ENCODE measurements at regions not wholly inside any gene's neighbourhood (a gene's known extent, or its start where the extent isn't known, plus 50 kb on each side); places are given as distances from the start of the nearest gene placed in this dataset.

DNA sequence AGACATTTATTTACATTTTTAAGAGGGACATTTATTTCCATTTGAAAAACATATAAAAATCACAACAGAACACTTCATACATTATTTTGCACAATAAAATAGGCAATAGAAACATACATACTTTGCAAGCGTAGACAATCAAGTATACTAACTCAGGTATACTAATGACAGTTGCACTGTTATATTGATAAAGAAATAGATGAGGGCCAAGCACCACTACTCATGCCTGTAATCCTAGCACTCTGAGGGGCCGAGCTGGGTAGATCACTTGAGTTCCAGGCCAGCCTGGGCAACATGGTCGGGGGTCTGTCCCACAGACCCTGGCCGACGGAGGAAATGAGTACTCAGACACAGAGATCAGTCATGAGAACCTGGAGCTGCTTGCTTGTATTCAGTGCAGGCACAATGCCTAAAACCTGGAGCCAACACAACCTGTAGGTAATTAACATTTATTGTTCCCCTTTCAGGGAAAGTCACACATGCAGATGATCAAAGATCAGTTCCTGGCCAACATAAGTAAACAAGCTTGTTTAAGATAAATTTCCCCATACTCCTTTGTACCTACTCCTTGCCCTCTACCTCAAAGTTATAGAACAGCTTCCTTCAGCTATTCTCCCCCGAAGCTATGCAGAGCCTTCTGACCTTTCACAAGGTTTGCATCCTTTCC, 1960.2 kb downstream of the SUCLG1 start:
- H3K4me1 Mint-ChIP-seq (ENCODE audit: low read depth), result no peaks in the 10 kb centered on the region
- peaks cover 4 to 6% of the 10 kb centered on the region in 2 donors for H3K36me3 Mint-ChIP-seq (ENCODE audit: insufficient read depth in 2 of 2)
- H3K9me3 Mint-ChIP-seq, result peaks cover 15 to 19% of the 10 kb centered on the region in 2 donors
- no peaks in the 10 kb centered on the region for H3K27me3 Mint-ChIP-seq (ENCODE audit: low read depth)
- DNase-seq (no peak), ATAC-seq (replicated peaks in 1 of 2) (no peak)
- no peak overlapping the region for H3K4me3 Mint-ChIP-seq
- H3K27ac Mint-ChIP-seq, result no peak overlapping the region

DNA sequence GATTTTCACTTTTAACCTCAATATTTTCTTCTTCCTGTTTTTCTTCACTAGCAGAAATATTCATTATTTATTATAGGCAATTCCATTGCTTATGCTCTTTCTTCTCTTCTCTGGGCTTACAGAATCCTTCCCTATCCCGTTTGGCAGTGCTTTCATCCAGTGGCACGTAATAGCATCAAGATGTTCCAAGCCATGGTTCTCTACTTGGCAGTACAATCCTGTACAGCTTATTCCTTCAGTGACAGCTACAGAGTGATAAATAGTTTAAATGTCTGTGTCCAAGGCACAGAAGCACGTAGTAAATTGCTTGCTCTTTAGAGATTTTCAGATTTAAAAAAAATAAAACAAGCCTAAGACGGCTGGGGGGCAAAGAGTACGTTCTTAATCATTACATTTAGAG, 1964.3 kb downstream of the SUCLG1 start:
- Mint-ChIP-seq H3K36me3 (ENCODE audit: insufficient read depth in 2 of 2) (peaks cover 0 to 2% of the 10 kb centered on the region in 2 donors), H3K27me3 (ENCODE audit: low read depth) (no peaks in the 10 kb centered on the region), H3K4me3 (no peak overlapping the region), H3K9me3 (peaks cover 8 to 9% of the 10 kb centered on the region in 2 donors), H3K4me1 (ENCODE audit: low read depth) (no peaks in the 10 kb centered on the region), H3K27ac (no peak overlapping the region)
- DNase-seq, result no peak
- ATAC-seq (replicated peaks in 1 of 2), result no peak

DNA sequence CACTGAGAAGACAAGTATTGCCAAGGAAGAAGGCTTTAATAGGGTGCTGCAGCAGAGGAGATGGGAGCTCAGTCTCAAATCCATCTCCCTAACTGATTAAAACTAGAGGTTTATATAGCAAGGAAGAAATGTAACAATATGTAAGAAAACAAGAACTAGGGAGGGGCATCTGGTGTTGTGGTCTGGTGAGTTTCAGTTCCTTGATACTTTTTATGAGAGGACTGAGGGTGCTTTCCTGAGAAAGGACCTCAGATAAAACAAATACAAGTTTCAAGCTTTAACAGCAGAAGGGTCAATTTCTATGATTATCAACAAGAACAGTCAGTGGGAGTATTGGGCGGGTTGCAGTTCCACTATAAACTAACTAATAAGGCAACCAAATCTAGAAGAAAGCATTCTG, 1967.5 kb downstream of the SUCLG1 start:
- Mint-ChIP-seq H3K27ac (no peak overlapping the region), H3K9me3 (peaks cover 2 to 3% of the 10 kb centered on the region in 2 donors), H3K27me3 (ENCODE audit: low read depth) (no peaks in the 10 kb centered on the region), H3K36me3 (ENCODE audit: insufficient read depth in 2 of 2) (peaks cover 0 to 2% of the 10 kb centered on the region in 2 donors), H3K4me1 (ENCODE audit: low read depth) (no peaks in the 10 kb centered on the region), H3K4me3 (no peak overlapping the region)
- no peak for DNase-seq
- no peak for ATAC-seq (replicated peaks in 1 of 2)

DNA sequence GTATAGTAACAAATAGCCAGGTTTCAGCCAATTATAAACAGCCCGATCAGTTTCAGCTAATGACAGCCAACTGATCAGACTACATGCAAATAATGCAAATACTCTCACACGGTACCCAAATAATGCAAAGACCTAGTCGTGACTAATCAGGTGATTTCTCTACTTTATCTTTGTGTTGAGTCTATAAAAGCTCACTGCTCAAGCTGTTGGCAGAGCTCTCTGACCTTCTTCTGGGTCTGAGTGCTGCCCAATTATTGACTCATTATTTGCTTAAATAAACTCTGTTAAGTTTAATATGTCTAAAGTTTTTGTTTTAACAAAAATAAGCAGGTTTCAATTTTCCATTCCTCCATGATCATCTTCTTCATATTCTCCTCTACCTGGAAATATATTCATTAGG, 1971.7 kb downstream of the SUCLG1 start:
- H3K4me3 Mint-ChIP-seq, result no peak overlapping the region
- DNase-seq, result no peak
- H3K27me3 Mint-ChIP-seq (ENCODE audit: low read depth), result no peaks in the 10 kb centered on the region
- H3K27ac Mint-ChIP-seq, result no peak overlapping the region
- ATAC-seq (replicated peaks in 1 of 2), result no peak
- peaks cover 0 to 2% of the 10 kb centered on the region in 2 donors for H3K36me3 Mint-ChIP-seq (ENCODE audit: insufficient read depth in 2 of 2)
- no peaks in the 10 kb centered on the region for H3K4me1 Mint-ChIP-seq (ENCODE audit: low read depth)
- H3K9me3 Mint-ChIP-seq, result peaks cover 2 to 5% of the 10 kb centered on the region in 2 donors

DNA sequence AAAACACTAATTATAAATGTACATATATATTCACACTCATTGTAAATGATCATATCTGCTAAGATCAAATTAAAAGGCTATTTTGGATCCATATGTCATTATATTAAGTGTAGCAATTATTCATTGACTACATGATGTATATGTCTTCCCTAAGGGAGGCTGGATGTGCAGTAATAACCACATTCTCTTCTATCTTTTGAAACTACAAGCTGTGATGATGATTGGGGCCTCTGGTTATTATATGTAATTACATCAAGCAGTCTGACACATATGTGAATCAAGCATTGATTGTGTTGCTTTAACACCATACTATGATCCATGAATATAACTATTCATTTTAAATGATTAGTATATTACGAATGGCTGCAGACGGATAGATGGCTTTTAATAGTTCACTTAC, 1973.4 kb downstream of the SUCLG1 start:
- Mint-ChIP-seq H3K27ac (no peak overlapping the region), H3K4me1 (ENCODE audit: low read depth) (no peaks in the 10 kb centered on the region), H3K9me3 (peaks cover 2 to 5% of the 10 kb centered on the region in 2 donors), H3K4me3 (no peak overlapping the region), H3K27me3 (ENCODE audit: low read depth) (no peaks in the 10 kb centered on the region), H3K36me3 (ENCODE audit: insufficient read depth in 2 of 2) (peaks cover 0 to 2% of the 10 kb centered on the region in 2 donors)
- DNase-seq (no peak), ATAC-seq (replicated peaks in 1 of 2) (no peak)

DNA sequence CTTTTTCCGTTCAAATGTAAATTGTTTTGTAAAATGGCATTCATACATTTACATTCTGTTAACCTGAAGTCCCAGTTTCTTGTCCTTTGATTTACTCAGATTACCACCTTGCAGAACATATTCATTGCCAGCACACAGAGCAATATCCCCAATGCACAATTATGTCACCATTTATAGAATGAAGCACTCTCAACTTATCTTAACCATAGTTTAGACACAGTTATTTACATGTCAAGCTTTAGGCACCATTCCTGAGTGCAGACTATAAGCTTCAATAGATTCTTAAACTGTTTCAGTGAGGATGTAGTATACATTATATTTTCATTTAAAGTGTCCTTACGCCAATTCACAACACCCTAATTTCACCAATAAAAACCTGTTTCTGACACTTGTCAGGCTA, 1977.9 kb downstream of the SUCLG1 start:
- Mint-ChIP-seq H3K9me3 (peaks cover 4 to 8% of the 10 kb centered on the region in 2 donors), H3K36me3 (ENCODE audit: insufficient read depth in 2 of 2) (no peaks in the 10 kb centered on the region), H3K4me1 (ENCODE audit: low read depth) (no peaks in the 10 kb centered on the region), H3K4me3 (no peak overlapping the region), H3K27ac (no peak overlapping the region), H3K27me3 (ENCODE audit: low read depth) (no peaks in the 10 kb centered on the region)
- ATAC-seq (replicated peaks in 1 of 2), result no peak
- no peak for DNase-seq

DNA sequence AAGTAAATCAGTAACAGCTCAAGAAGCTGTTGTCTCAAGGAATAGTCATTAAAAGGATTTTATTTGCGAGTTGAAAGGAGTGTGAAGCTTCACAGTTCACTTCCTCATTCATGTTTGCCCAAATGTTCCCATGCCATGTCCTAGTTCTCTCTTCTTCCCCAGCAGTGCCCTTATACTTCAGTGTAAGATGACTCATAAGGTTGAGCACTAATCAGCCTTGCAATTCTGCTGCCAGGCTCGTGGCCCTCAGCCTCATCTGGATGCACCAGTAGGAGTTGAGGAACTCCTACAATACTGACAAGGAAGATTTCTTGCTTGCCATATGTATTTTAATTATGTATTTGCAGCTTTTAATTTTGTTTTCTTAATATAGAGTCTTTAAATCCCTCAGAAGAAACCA, 1980.4 kb downstream of the SUCLG1 start:
- Mint-ChIP-seq H3K4me1 (ENCODE audit: low read depth) (no peaks in the 10 kb centered on the region), H3K27me3 (ENCODE audit: low read depth) (no peaks in the 10 kb centered on the region), H3K27ac (no peak overlapping the region), H3K4me3 (no peak overlapping the region), H3K36me3 (ENCODE audit: insufficient read depth in 2 of 2) (no peaks in the 10 kb centered on the region), H3K9me3 (peaks cover 4 to 8% of the 10 kb centered on the region in 2 donors)
- ATAC-seq (replicated peaks in 1 of 2) (no peak), DNase-seq (no peak)

DNA sequence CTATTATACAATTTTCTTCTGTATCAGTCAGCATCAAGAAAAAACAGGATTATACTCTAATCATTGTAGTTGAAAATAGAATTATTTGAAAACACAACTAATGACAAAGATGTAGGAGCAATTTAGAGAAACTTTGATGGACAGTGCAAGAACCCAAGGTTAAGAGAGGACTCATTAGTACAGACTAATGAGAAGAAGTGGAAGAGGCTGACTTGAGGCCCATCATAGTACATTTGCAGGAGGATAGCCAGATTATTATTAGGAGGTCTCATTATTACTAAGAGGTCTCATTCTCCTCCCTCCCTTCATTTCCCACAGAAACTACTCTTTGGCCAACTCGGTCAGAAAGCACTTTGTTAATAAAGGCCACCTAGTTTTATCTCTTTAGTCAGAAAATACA, 1983.0 kb downstream of the SUCLG1 start:
- Mint-ChIP-seq H3K27ac (no peak overlapping the region), H3K27me3 (ENCODE audit: low read depth) (no peaks in the 10 kb centered on the region), H3K9me3 (peaks cover 6 to 8% of the 10 kb centered on the region in 2 donors), H3K4me1 (ENCODE audit: low read depth) (no peaks in the 10 kb centered on the region), H3K36me3 (ENCODE audit: insufficient read depth in 2 of 2) (no peaks in the 10 kb centered on the region), H3K4me3 (no peak overlapping the region)
- DNase-seq (no peak), ATAC-seq (replicated peaks in 1 of 2) (no peak)

DNA sequence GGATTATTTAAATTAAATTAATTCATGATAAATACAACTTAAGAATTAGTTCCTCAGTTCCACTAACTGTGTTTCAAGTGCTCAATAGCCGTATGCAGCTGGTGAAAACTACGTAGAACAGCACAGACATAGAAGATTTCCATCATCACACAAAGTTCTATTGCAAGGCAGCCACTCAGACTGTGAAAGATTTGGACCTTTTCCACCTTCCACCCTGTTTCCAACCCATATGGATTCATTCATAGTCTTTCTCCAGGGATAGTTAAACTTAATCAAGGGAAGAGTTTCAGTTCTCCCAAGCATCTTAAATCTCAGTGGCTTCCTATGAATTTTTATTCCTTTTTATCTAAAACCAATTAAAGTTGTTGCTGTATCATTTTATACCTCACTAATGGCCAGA, 2030.8 kb downstream of the SUCLG1 start:
- ATAC-seq (replicated peaks in 1 of 2), result no peak
- Mint-ChIP-seq H3K9me3 (peaks cover 8 to 9% of the 10 kb centered on the region in 2 donors), H3K27me3 (ENCODE audit: low read depth) (no peaks in the 10 kb centered on the region)

DNA sequence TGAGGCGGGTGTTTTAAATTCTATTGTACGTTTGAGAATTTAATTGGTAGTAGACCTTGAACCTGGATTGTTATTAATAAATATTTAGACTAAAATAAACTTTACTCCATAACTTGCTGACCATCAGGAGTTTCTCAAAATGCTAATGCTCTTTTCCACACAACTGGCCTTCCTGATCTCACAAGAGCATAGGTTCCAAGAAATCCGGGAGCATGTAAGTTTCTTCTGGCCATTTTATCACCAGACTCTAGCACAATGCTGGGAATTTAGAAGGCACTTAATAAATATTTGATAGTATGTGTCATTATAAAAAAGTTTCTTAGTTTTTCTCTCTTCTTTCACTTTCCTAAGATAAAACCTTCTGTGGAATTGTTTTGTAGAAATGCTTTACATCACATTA, 2047.1 kb downstream of the SUCLG1 start:
- H3K27me3 Mint-ChIP-seq (ENCODE audit: low read depth), result no peaks in the 10 kb centered on the region
- H3K9me3 Mint-ChIP-seq, result peaks cover 0 to 8% of the 10 kb centered on the region in 2 donors
- no peak overlapping the region for H3K27ac Mint-ChIP-seq
- DNase-seq (no peak), ATAC-seq (replicated peaks in 1 of 2) (no peak)
- H3K4me3 Mint-ChIP-seq, result no peak overlapping the region
- H3K4me1 Mint-ChIP-seq (ENCODE audit: low read depth), result no peaks in the 10 kb centered on the region
- H3K36me3 Mint-ChIP-seq (ENCODE audit: insufficient read depth in 2 of 2), result no peaks in the 10 kb centered on the region

More for the DNA sequence above, 2030.8 kb downstream of the SUCLG1 start:
- Mint-ChIP-seq H3K4me3 (no peak overlapping the region), H3K27ac (no peak overlapping the region), H3K36me3 (ENCODE audit: insufficient read depth in 2 of 2) (no peaks in the 10 kb centered on the region), H3K4me1 (ENCODE audit: low read depth) (no peaks in the 10 kb centered on the region)
- no peak for DNase-seq

DNA sequence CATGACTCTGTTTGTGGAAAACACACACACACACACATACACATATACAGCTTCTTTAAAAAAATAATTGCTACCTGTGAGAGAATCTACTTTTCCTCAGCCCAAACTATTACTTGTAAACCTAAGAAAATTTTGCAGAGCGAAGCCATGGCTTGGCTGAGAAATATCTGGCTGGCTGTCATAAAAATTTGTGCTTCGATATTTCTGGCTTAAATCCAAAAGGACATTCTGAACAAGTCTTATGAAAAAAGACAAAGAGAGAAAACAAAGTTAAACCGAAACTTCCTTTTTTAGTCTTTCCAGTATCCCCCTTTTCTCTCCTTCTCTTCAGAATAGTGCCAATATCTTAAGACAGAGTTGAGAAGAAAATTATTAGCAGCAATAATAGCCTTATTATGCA, 2048.0 kb downstream of the SUCLG1 start:
- Mint-ChIP-seq H3K4me3 (no peak overlapping the region), H3K9me3 (peaks cover 0 to 8% of the 10 kb centered on the region in 2 donors), H3K27ac (no peak overlapping the region), H3K27me3 (ENCODE audit: low read depth) (no peaks in the 10 kb centered on the region), H3K4me1 (ENCODE audit: low read depth) (no peaks in the 10 kb centered on the region), H3K36me3 (ENCODE audit: insufficient read depth in 2 of 2) (no peaks in the 10 kb centered on the region)
- DNase-seq, result no peak
- no peak for ATAC-seq (replicated peaks in 1 of 2)

DNA sequence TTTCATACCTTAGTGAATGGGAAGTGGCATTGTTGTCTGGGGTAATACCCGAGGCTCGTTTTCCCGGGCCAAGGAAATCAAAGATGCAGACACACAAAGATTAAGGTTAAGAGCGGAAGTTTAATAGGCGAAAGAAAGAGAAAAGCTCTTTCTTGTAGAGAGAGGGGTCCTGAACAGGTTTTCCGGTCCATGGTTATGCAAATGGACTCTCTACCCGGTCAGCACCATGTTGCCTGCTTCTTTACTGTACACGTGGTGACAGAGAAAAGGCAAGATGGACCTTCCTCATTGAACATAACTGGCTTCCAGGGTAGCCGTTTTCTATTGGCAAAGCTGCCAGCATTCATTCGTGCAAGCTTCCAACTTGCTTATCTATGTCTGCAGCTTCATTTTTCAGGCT, 2063.5 kb downstream of the SUCLG1 start:
- ATAC-seq (replicated peaks in 1 of 2) (no peak), DNase-seq (no peak)
- H3K36me3 Mint-ChIP-seq (ENCODE audit: insufficient read depth in 2 of 2), result peaks cover 0 to 1% of the 10 kb centered on the region in 2 donors
- no peak overlapping the region for H3K4me3 Mint-ChIP-seq
- H3K27me3 Mint-ChIP-seq (ENCODE audit: low read depth), result no peaks in the 10 kb centered on the region
- no peaks in the 10 kb centered on the region for H3K4me1 Mint-ChIP-seq (ENCODE audit: low read depth)
- no peak overlapping the region for H3K27ac Mint-ChIP-seq
- H3K9me3 Mint-ChIP-seq, result peaks cover 2 to 10% of the 10 kb centered on the region in 2 donors

DNA sequence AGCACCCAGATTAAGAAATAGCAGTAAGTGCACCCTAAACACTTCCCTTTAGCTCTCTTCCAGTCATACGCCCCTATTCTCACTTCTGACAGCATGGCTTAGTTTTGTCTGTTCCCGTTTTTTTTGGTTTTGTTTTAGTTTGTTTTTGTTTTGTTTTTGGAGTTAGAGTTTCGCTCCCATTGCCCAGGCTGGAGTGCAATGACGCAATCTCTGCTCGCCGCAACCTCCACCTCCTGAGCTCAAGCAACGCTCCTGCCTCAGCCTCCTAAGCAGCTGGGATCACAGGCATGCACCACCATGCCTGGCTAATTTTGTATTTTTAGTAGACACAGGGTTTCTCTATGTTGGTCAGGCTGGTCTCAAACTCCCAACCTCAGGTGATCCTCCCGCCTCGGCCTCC, 2067.7 kb downstream of the SUCLG1 start:
- Mint-ChIP-seq H3K4me1 (ENCODE audit: low read depth) (no peaks in the 10 kb centered on the region), H3K27me3 (ENCODE audit: low read depth) (no peaks in the 10 kb centered on the region), H3K27ac (no peak overlapping the region), H3K4me3 (no peak overlapping the region), H3K9me3 (peaks cover 5 to 8% of the 10 kb centered on the region in 2 donors), H3K36me3 (ENCODE audit: insufficient read depth in 2 of 2) (peaks cover 0 to 1% of the 10 kb centered on the region in 2 donors)
- ATAC-seq (replicated peaks in 1 of 2) (no peak), DNase-seq (no peak)

DNA sequence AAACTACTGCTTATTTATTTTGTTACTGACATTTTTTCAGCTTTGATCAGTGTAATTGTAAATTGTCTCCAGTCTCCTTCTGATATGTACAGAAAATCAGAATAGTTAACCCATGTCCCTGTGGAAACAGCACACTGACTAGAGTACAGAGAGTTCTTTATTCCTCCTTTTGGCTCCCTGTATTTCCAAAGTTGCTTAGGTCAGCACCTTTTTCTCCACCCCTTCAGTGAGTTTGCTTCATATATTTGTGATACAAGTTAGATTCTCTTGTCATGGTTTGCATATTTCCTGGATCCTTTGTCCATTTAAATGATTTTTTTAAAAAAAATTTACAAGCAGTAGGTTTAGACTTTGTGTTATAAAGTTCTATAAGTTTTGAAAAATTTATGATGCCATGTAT, 2051.1 kb upstream of the LRRTM1 start:
- H3K9me3 Mint-ChIP-seq, result peaks cover 5 to 8% of the 10 kb centered on the region in 2 donors
- H3K36me3 Mint-ChIP-seq (ENCODE audit: insufficient read depth in 2 of 2), result peaks cover 1% of the 10 kb centered on the region in 2 donors
- H3K4me1 Mint-ChIP-seq (ENCODE audit: low read depth), result no peaks in the 10 kb centered on the region
- no peaks in the 10 kb centered on the region for H3K27me3 Mint-ChIP-seq (ENCODE audit: low read depth)
- H3K27ac Mint-ChIP-seq, result no peak overlapping the region
- no peak for ATAC-seq (replicated peaks in 1 of 2)
- DNase-seq, result no peak
- no peak overlapping the region for H3K4me3 Mint-ChIP-seq
